ENCODE measurements at regions not wholly inside any gene's neighbourhood (a gene's known extent, or its start where the extent isn't known, plus 50 kb on each side); places are given as distances from the start of the nearest gene placed in this dataset.

DNA sequence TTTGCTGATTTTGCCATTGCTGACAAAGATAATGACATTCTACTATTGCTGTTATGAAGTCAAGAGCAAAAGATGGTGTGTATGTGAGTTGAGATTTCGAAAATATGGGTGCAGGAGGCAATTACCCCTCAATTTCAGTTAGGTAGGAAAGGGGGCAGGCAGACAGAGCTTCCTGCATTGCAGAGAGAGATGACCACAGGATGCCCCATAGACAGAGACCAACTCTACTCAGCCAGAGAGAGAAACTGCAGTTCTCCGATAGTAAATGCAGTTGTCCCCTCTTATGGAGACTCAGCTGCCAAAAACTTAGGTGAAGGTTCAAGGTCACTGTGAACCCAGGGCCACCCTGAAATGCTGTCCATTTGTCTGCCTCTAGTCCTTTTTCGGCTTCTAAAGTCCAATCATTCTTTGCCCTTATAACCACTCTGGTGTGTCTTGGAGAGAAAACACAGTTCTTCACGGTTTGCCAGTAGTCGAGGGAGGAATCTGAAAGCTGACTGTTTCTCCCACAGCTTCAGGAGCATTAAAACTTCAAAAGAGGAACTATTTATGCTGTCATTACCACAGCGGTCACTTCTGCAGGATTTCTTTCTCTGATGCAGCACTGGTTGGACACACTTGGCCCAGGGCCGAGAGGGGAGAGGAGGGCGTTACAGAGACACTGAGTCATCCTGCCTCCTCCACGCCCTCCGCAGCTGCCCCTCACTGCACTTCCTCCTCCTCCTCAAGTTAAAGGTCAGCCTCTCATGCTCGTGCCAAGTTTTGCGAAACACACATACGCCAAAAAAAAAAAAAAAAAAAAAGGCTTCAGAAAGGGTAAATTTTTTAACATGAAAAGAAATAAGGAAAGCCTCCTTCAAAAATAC, 264.3 kb downstream of the FOXO1 start:
- no peak for DNase-seq (ENCODE audit: low read depth in 4 of 4, low spot score in 1 of 4)

- no peak for DNase-seq (ENCODE audit: low read depth in 4 of 4, low spot score in 1 of 4)
These were observed 263.5 kb downstream of the FOXO1 start for GRCh38 chr13:40402931-40403431.

GRCh38 chr13:40403509-40404241, 262.8 kb downstream of the FOXO1 start:
- DNase-seq (ENCODE audit: low read depth in 4 of 4, low spot score in 1 of 4) = no peak

DNA sequence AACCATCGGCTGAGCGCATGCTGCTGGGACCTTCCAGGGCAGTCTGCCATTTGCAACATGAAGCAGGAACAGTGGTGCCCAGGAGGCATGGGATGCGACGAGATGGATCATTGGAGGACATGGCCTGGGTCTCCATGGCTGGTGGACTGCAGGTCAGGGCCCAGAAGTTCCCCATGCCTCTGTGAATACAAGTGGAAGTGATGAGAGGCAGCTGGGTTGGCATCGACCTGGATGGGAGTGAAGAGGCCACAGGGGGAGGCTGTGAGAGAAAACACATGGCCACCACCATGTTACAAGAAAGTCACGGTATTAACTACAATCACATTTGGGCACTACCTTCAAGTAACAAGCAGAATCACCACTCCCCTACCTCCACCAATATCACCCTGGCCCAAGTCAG, 262.0 kb downstream of the FOXO1 start:
- DNase-seq (ENCODE audit: low read depth in 4 of 4, low spot score in 1 of 4) = no peak

DNA sequence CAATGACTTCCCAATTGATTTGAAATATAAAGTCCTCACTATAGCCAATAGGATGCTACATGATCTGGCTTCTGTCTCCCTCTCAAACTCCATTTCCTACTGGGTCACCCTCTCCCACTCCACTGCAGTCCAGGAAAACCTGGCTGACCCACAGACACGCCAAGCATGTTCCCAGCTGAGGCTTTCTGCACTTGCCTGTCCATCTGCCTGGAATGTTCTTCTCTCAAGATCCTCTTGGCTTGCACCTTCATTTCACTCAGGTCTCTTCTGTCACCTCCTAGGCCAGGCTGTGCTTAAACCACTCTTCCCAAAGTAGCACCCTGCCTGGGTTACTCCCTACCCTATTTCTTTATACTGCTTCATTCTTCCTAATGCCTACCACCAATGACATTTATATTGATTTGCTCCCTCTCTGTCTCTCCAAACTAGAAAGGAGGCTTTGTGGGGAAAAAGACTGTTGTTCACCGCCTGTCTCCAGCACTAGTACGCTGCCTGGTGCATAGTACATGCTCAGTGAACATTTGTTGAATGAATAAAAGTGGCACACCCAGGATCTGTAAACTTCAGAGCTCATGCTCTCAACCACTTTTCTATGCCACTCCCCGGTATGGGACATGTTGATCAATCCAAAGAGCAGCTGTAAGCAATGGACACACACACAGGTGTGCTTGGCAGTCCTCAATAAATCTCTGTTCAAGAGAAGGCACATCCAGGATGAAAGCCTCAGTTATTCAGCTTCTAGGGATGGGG, 261.3 kb downstream of the FOXO1 start:
- DNase-seq (ENCODE audit: low read depth in 4 of 4, low spot score in 1 of 4) = no peak

DNA sequence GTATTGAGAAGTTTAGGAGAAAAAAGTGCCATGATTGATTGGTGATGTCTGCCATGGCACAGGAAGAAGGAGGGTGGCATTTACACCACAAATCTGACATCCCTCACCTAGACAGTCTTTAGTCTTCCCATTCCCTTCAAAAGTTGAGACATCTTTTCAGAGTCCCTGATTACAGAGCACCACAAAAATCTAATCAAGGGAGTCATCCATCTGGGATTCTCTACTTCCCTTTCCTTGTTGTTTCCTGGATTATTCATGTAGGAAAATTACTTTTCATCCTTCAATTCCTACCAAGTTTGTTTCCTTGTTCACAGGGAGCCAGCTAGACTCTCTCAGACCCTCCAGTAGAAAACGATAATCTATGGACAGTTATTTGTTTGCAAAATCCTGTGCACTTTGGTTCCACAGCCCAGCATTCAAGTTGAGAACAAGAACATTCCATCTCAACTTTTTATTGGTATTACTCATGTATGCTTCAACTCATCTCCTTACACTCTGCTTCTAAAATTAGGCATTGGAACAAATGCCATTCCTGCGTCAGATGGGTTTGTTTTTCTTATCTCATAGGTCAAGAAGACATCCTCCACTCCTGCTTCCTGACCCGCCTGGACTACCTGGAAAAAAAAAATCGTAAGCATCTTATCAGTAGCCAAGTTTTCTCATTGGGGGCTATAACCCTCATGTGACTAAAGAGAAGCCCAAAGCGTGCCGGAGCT, 259.9 kb downstream of the FOXO1 start:
- DNase-seq (ENCODE audit: low read depth in 4 of 4, low spot score in 1 of 4) = no peak

DNA sequence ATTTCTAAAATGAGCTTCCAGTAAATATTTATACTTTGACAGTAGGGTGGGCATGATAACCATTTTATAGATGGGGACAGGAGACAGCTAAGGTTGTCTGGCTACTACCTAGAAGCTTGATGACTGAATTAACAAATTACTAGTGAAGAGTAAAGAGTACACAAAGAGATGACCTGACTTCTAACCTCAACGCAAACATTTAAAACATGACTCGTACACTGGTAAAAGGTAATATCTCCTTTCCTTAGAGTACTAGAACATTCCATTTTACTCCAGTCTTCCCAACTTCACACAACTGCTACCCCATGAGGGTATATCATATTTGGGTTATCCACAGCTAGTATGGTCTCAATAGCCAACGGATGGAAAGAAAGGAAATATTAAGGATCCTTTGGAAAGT, 258.9 kb downstream of the FOXO1 start:
- DNase-seq (ENCODE audit: low read depth in 4 of 4, low spot score in 1 of 4) = no peak

- DNase-seq (ENCODE audit: low read depth in 4 of 4, low spot score in 1 of 4) = no peak
These were observed 257.8 kb downstream of the FOXO1 start for GRCh38 chr13:40408602-40409001.

DNA sequence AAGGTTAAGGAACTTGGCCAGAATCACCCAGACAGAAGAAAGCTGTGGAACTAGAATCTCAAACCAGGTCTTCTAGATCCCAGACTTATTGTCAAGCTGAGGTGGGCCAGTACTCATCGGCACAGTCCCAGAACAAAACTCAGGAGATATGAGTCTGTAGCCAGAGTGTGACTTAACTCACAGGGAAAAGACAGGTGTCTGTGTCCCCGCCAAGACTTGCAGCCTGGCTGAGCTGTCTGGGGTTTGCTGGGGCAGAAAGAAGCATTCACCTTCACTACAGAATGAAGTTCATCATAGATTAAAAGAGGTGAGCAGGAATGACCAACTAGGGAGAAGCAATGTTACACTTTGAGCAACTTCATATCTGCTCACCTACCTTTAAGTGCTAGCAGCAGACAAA, 257.2 kb downstream of the FOXO1 start:
- DNase-seq (ENCODE audit: low read depth in 4 of 4, low spot score in 1 of 4) = no peak

GRCh38 chr13:40410315-40410714, 256.1 kb downstream of the FOXO1 start:
- no peak for DNase-seq (ENCODE audit: low read depth in 4 of 4, low spot score in 1 of 4)

DNA sequence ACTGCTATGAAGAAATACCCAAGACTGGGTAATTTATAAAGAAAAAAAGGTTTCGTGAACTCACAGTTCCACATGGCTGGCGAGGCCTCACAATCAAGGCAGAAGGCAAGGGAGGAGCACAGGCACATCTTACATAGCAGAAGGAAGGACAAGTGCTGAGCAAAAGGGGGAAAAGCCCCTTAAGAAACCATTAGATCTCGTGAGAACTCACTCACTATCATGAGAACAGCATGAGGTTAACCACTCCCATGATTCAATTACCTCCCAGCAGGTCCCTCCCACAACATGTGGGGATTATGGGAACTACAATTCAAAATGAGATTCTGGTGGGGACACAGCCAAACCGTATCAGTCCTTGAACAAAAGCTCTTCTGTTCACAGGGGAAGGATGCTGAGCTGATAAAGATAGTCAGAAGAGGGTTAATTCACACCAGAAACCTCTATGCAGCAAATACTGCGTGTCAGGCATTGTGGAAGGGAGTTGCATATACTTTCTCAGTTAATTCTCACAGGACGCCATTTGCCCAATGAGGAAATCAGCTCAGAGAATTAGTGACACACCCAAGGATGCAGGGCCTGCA, 246.2 kb downstream of the FOXO1 start:
- no peak for DNase-seq (ENCODE audit: low read depth in 4 of 4, low spot score in 1 of 4)

DNA sequence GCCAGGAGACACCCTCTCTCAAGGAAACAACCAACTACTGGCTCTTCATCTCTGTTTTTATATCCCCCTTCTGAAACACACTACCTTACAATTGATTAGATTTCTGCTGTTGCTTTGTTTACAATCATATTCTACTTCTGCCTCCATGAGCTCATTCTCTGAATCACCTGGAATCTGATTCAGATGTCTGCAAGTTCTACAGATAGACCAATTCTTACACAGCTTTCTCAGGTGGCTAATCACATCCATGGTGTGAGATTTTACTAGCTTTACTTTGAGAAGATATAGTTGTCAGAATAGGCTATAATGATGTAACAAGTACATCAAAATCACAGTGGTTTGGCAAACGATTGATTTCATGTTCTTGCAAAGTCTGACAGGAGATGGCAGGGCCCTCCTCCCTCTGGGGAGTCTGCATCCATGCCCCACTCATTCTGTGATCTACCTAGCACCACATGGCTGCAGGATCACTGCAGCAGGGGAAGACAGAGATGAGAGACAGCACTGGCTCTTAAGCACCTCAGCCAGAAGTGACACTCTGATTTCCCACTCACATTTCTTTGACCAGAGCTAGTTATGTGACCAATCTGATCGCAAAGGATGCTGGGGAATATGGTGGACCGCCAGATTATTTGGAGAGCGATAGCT, 243.7 kb downstream of the FOXO1 start:
- DNase-seq (ENCODE audit: low read depth in 4 of 4, low spot score in 1 of 4) = no peak

DNA sequence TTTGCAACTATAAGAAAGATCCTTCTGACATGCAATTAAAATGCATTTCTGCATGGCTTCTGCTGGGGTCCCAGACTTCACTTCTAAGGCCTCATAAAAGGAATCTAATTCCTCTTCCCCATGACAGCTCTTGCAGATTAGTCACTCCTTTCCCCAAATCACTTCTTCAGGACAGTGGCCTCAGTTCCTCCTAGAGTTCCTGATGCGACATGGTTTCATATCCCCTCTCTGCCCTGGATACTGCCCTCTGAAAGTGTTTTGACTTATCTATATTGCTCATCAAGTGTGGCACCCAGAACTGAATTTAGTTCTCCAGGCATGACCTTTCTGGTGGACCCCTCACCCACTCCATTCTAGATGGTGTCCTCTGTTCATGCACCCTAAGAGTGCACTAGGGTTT, 238.1 kb downstream of the FOXO1 start:
- DNase-seq (ENCODE audit: low read depth in 4 of 4, low spot score in 1 of 4) = no peak

- DNase-seq (ENCODE audit: low read depth in 4 of 4, low spot score in 1 of 4) = no peak
These were observed 236.5 kb downstream of the FOXO1 start for GRCh38 chr13:40429706-40430545.

DNA sequence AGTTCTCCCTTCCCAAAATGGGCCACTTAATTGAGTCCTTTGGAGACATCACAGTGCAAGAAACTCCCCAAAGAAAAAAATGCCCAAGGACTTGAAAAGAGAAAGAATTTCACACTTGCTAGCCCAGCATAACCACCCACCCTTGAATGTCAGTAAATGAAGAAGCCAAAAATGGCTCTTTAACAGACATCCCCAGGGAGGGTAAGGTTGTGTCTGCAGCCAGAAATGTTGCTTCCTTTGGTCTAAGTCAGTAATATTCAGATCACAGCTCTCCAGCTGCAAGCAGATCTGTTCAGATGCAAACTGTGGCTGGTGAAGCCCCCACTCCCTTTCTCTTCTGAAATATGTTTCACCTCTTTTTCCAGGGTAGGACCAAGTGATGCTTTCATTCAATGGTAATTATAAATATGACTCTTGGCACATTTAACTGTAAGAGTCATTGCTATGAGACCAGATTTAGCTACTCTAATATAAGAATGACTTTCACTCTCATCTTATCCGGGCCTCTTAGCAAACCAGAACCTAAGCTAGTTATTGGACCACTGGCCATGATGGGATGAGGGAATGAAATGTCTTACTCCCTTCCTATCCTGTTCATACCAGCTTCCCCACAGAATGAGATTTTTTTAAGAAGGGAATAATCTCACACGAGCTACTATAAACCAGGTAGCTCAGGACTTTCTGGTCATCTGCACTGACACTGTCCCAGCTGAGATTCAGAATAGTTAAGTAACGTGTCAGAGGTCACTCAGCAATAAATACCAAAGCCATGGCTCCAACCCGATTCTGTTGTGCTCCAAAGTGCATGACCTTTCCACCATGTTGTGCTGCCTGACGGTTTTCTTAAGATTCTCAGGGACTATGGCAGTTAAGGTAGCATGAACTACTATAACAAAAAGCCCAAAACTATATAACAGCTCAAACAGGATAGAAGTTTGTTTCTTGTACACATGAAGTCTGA, 234.1 kb downstream of the FOXO1 start:
- no peak for DNase-seq (ENCODE audit: low read depth in 4 of 4, low spot score in 1 of 4)

DNA sequence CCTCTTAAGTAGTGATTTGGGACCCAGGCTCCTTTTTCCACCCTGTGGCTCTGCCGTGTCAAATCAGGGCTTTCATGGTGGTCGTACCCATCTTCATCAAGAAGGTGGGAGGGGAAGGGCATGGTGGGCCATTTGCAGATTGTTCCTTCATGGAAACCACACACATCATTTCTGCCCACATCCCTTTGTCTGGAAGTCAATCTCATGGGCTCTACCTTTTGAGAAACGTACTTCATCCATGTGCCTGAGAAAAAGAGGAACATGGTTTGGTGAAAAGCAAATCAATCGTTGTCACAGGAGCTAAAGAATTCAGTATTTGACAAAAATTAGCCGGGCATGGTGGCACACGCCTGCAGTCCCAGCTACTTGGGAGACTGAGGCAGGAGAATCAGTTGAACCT, 233.4 kb downstream of the FOXO1 start:
- no peak for DNase-seq (ENCODE audit: low read depth in 4 of 4, low spot score in 1 of 4)

DNA sequence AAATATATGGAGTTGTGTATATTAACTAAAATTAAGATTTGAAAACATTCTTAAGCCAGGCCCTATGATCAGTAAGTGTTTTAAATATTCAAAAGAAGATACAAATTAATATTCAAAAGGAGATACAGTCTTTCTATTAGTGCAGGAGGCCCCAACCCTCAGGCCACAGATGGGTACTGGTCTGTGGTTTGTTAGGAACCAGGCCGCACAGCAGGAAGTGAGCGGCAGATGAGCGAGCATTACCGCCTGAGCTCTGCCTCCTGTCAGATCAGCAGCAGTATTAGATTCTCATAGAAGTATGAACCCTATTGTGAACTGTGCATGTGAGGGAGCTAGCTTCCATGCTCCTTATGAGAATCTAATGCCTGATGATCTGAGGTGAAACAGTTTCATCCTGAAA, 232.9 kb downstream of the FOXO1 start:
- DNase-seq (ENCODE audit: low read depth in 4 of 4, low spot score in 1 of 4) = no peak

Measured in stimulated activated CD4-positive, alpha-beta T cell treated with anti-CD3 and anti-CD28 coated beads, Interleukin-1b, Interleukin-23, amount 100 ng/mL, for 24 hours (primary cell).